Liver (tissue), 3 donors: ENCODE measurements at regions not wholly inside any gene's neighbourhood (a gene's known extent, or its start where the extent isn't known, plus 50 kb on each side); places are given as distances from the start of the nearest gene placed in this dataset.

ENCODE experiments used
- CTCF ChIP-seq: fragments of 150-350 bp; IDR thresholded peaks from 2 replicates; pipeline ENCODE4 v1.5.1; 2017; ENCODE audit warnings: improper control_type of control experiment, low read depth, low read length; ENCODE audit not compliant: missing input control
- HNF4A ChIP-seq, 2 donors: conservative IDR thresholded peaks; 2 replicates each; pipeline ENCODE4 v1.6.1; 2016; ENCODE audit warnings: antibody characterized with exemption in 2 of 2, mild to moderate bottlenecking in 2 of 2
- JUND ChIP-seq, 2 donors: IDR thresholded peaks; 2 replicates each; pipeline ENCODE4 v1.6.1; 2016; ENCODE audit warnings: antibody characterized with exemption in 2 of 2
- MAX ChIP-seq: IDR thresholded peaks from 2 replicates; pipeline ENCODE4 v1.6.1; 2016; ENCODE audit warnings: antibody characterized with exemption
- TAF1 ChIP-seq: conservative IDR thresholded peaks from 2 replicates; pipeline ENCODE4 v1.6.1; 2016; ENCODE audit warnings: antibody characterized with exemption, mild to moderate bottlenecking
- donor health status: healthy.
- donor health status: healthy.

- TF ChIP-seq CTCF (no peak), HNF4A (conservative IDR thresholded peaks at IDR 0.05) (peak in 1 of 2 donors; percentile 58), TAF1 (no peak), MAX (peak; percentile 41), JUND (IDR thresholded peaks at IDR 0.05) (peak in 1 of 2 donors; percentile 30)
Observed at GRCh38 chr16:66199189-66199588, 167.3 kb upstream of the CDH5 start.
